ENCODE measurements at regions not wholly inside any gene's neighbourhood (a gene's known extent, or its start where the extent isn't known, plus 50 kb on each side); places are given as distances from the start of the nearest gene placed in this dataset.
"Not testable (repeated sequence)": the region's sequence is repeated elsewhere in the genome, so short reads cannot be mapped to it uniquely, and the experiment has no call there.

DNA sequence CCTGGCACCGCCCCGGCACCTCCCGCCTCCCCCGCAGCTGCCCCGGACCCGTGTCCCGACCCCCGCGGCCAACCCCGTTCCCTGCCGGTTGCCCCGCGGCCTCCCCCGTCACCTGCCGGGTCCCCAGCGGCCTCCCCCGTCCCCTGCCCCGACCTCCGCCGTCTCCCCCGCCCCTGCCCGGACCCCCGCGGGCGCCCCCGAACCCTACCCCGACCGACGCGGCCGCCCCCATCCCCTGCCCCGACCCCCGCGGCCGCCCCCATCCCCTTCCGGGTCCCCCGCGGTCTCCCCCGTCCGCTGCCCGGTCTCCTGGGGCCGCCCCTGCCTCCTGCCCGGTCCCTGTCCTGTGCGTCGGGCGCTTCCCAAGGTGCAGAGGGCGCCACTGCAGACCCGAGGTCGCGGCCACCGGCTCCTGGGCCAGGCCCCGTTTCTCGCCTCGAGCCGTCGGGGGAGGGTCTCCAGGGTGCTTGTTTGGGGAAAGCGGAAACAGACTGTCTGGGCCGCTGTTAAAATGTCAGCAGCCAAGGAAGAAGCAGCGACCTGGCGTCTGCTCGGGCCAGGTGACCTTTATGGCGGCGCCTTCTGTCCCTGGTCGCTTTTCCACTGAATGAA, 51.6 kb upstream of the APOD start:
- H3K9ac ChIP-seq (ENCODE audit: insufficient read depth, low read depth, low read length); H3K79me2 ChIP-seq (ENCODE audit: insufficient read depth, low read length); H3K27me3 ChIP-seq (ENCODE audit: control insufficient read depth in 1 of 2, insufficient read depth in 2 of 2, low read length in 2 of 2); H3K4me1 ChIP-seq (ENCODE audit: insufficient read depth, low read length); H3K36me3 ChIP-seq (replicated peaks in 1 of 2; ENCODE audit: control insufficient read depth in 1 of 2, insufficient read depth in 2 of 2, low read length in 2 of 2); H4K20me1 ChIP-seq (ENCODE audit: insufficient read depth, low read length); intact Hi-C loops (cut with micrococcal nuclease; ENCODE audit: unreplicated experiment); in situ Hi-C loops (cut with HindIII; ENCODE audit: extremely low pct_ligation_motif_present, low pct_unique_long_range_greater_than_20kb); H3K9me3 ChIP-seq (ENCODE audit: low read length); POLR2A ChIA-PET; DNase-seq (ENCODE audit: low spot score); H3K27ac ChIP-seq (ENCODE audit: extremely low read length, insufficient read depth, low read length); BruUV-seq (replicated peaks); H2AFZ ChIP-seq (ENCODE audit: low read length); CTCF ChIA-PET (ENCODE audit: low intra/inter-chr PET ratio, low total read pairs); FAIRE-seq; H3K4me2 ChIP-seq (ENCODE audit: low read depth, low read length): not testable (repeated sequence)
- ATAC-seq: peak; percentile 22
- H3K4me3 ChIP-seq (replicated peaks in 1 of 3; ENCODE audit: insufficient read depth in 1 of 3, low read depth in 2 of 3, low read length in 3 of 3): peak overlapping the region in 1 of 3 experiments; percentile 58; a peak in 2 of 6 replicates
- TF ChIP-seq ZNF777 (CRISPR knock-in tag; IDR thresholded peaks at IDR 0.05) (peak; percentile 72; the same call in 1 of the 2 replicates), PHF8 (CRISPR knock-in tag; IDR thresholded peaks at IDR 0.05) (peak; percentile 39; the same call in 1 of the 2 replicates), ZFY (CRISPR knock-in tag; IDR thresholded peaks at IDR 0.05) (peak; percentile 27; the same call in 1 of the 2 replicates)
- WGBS (ENCODE audit: low lambda C conversion rate): no CpG with 5 or more reads among the region's 64 CpGs

DNA sequence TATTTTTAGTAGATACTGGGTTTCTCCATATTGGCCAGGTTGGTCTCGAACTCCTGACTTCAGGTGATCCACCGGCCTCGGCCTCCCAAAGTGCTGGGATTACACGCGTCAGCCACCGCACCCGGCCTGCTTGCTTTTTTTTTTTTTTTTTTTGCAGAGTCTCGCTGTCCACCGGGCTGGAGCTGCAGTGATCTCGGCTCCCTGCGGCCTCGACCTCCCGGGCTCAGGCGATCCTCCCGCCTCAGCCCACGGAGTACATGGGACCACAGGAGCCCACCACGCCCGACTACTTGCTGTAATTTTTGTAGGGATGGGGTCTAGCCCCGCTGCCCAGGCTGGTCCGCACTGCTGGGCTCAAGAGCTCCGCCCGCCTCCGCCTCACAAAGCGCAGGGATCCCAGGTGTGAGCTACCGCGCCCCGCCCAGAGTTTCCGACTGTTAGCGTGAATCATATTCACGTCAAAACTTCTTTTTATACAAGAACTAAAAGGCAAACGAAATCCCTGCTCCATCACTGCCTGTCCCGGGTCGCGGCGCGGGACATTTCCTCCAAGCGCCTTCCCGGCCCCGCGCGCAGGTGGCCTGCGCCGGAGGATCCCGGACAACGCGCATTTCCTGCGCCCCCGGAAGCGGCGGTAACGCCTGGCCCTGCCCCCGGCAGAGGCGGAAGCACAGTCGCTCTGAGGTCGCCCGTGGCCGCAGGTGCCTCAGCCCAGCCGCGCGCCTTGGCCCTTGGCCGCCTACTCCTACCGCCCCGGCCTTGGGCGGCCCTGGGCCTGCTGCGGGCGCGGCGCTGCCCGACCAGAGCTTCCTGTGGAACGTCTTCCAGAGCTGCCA, 50.9 kb upstream of the APOD start:
- H3K27me3 ChIP-seq (ENCODE audit: control insufficient read depth in 1 of 2, insufficient read depth in 2 of 2, low read length in 2 of 2); H4K20me1 ChIP-seq (ENCODE audit: insufficient read depth, low read length); intact Hi-C loops (cut with micrococcal nuclease; ENCODE audit: unreplicated experiment); H3K79me2 ChIP-seq (ENCODE audit: insufficient read depth, low read length); POLR2A ChIA-PET; CTCF ChIA-PET (ENCODE audit: low intra/inter-chr PET ratio, low total read pairs); H3K36me3 ChIP-seq (replicated peaks in 1 of 2; ENCODE audit: control insufficient read depth in 1 of 2, insufficient read depth in 2 of 2, low read length in 2 of 2); in situ Hi-C loops (cut with HindIII; ENCODE audit: extremely low pct_ligation_motif_present, low pct_unique_long_range_greater_than_20kb); FAIRE-seq; H3K9ac ChIP-seq (ENCODE audit: insufficient read depth, low read depth, low read length); H2AFZ ChIP-seq (ENCODE audit: low read length); DNase-seq (ENCODE audit: low spot score); H3K27ac ChIP-seq (ENCODE audit: extremely low read length, insufficient read depth, low read length); H3K4me1 ChIP-seq (ENCODE audit: insufficient read depth, low read length); H3K9me3 ChIP-seq (ENCODE audit: low read length): not testable (repeated sequence)
- BruUV-seq (replicated peaks): TSS peak; percentile 97
- TF ChIP-seq PHF8 (CRISPR knock-in tag; IDR thresholded peaks at IDR 0.05) (peak; percentile 43), GABPB1 (CRISPR knock-in tag; IDR thresholded peaks at IDR 0.05) (peak; percentile 36; the same call in 1 of the 2 replicates), SAP130 (CRISPR knock-in tag; IDR thresholded peaks at IDR 0.05; ENCODE audit: low read depth) (peak; percentile 51), ZFY (CRISPR knock-in tag; IDR thresholded peaks at IDR 0.05) (peak; percentile 41), KAT8 (CRISPR knock-in tag; IDR thresholded peaks at IDR 0.05) (0 out of 2 replicates have a peak, but pooled peaks have one; percentile 38)
- ATAC-seq: peak; percentile 94
- peak overlapping the region; percentile 42 to 59 (median 57); a peak in 4 of 6 replicates for H3K4me3 ChIP-seq (replicated peaks in 1 of 3; ENCODE audit: insufficient read depth in 1 of 3, low read depth in 2 of 3, low read length in 3 of 3)
- 0% methylated on average over 15 of the region's 70 CpGs for WGBS (ENCODE audit: low lambda C conversion rate)
- peak overlapping the region; percentile 39; the same call in 1 of the 2 replicates for H3K4me2 ChIP-seq (ENCODE audit: low read depth, low read length)
